Epithelial cell of prostate (primary cell): ENCODE measurements at regions not wholly inside any gene's neighbourhood (a gene's known extent, or its start where the extent isn't known, plus 50 kb on each side); places are given as distances from the start of the nearest gene placed in this dataset.

Experiments used
- DNase-seq: peaks from one replicate; pipeline ENCODE4 v3.0.0-alpha.2; 2011; ENCODE audit warnings: low read depth, low spot score
- H3K27ac ChIP-seq: fragments of 450-650 bp; 2 replicates; pipeline ENCODE4 v1.5.1; 2017; ENCODE audit warnings: mild to moderate bottlenecking

- no peak for DNase-seq
- no peak overlapping the region for H3K27ac ChIP-seq
Observed at GRCh38 chr4:98771959-98772632, 113.7 kb upstream of the TSPAN5 start.

- no peak overlapping the region for H3K27ac ChIP-seq
- DNase-seq = no peak
Observed at GRCh38 chr4:98765771-98766170, 107.4 kb upstream of the TSPAN5 start.

- H3K27ac ChIP-seq = no peak overlapping the region
- DNase-seq = no peak
Observed at GRCh38 chr4:98758182-98758581, 99.8 kb upstream of the TSPAN5 start.

- H3K27ac ChIP-seq = no peak overlapping the region
- DNase-seq = no peak
Observed at GRCh38 chr4:98754736-98755135, 96.3 kb upstream of the TSPAN5 start.

- no peak for DNase-seq
- H3K27ac ChIP-seq = no peak overlapping the region
Observed at GRCh38 chr4:98749206-98749605, 90.8 kb upstream of the TSPAN5 start.

- H3K27ac ChIP-seq = no peak overlapping the region
- DNase-seq = no peak
Observed at GRCh38 chr4:98748609-98749008, 90.2 kb upstream of the TSPAN5 start.

GRCh38 chr4:98747393-98748091 is 89.1 kb upstream of the TSPAN5 start:
- no peak for DNase-seq
- no peak overlapping the region for H3K27ac ChIP-seq

GRCh38 chr4:98746936-98747335 is 88.5 kb upstream of the TSPAN5 start:
- H3K27ac ChIP-seq = no peak overlapping the region
- no peak for DNase-seq

GRCh38 chr4:98746530-98746929 is 88.1 kb upstream of the TSPAN5 start:
- no peak overlapping the region for H3K27ac ChIP-seq
- no peak for DNase-seq

- H3K27ac ChIP-seq = no peak overlapping the region
- no peak for DNase-seq
Observed at GRCh38 chr4:98745366-98745765, 87.0 kb upstream of the TSPAN5 start.

GRCh38 chr4:98744372-98745150 is 86.2 kb upstream of the TSPAN5 start:
- H3K27ac ChIP-seq = no peak overlapping the region
- no peak for DNase-seq

- DNase-seq = no peak
- H3K27ac ChIP-seq = no peak overlapping the region
Observed at GRCh38 chr4:98741952-98742351, 83.5 kb upstream of the TSPAN5 start.

GRCh38 chr4:98739751-98740150 is 81.3 kb upstream of the TSPAN5 start:
- peak overlapping the region; percentile 44 for H3K27ac ChIP-seq
- no peak for DNase-seq

GRCh38 chr4:98733601-98734000 is 75.2 kb upstream of the TSPAN5 start:
- no peak overlapping the region for H3K27ac ChIP-seq
- DNase-seq = no peak

GRCh38 chr4:98728871-98729270 is 70.5 kb upstream of the TSPAN5 start:
- no peak overlapping the region for H3K27ac ChIP-seq
- DNase-seq = no peak

- DNase-seq = peak; percentile 18
- H3K27ac ChIP-seq = no peak overlapping the region
Observed at GRCh38 chr4:98728433-98728832, 70.0 kb upstream of the TSPAN5 start.

GRCh38 chr4:98722000-98722399 is 63.6 kb upstream of the TSPAN5 start:
- DNase-seq = no peak
- H3K27ac ChIP-seq = no peak overlapping the region

- peak overlapping the region; percentile 22 for H3K27ac ChIP-seq
- peak; percentile 40 for DNase-seq
Observed at GRCh38 chr4:98720871-98721480, 62.6 kb upstream of the TSPAN5 start.

GRCh38 chr4:98716796-98717195 is 58.4 kb upstream of the TSPAN5 start:
- no peak overlapping the region for H3K27ac ChIP-seq
- DNase-seq = no peak

GRCh38 chr4:98712607-98713006 is 54.2 kb upstream of the TSPAN5 start:
- no peak for DNase-seq
- H3K27ac ChIP-seq = no peak overlapping the region

- DNase-seq = no peak
- no peak overlapping the region for H3K27ac ChIP-seq
Observed at GRCh38 chr4:98711526-98711925, 53.1 kb upstream of the TSPAN5 start.
